ENCODE measurements at regions not wholly inside any gene's neighbourhood (a gene's known extent, or its start where the extent isn't known, plus 50 kb on each side); places are given as distances from the start of the nearest gene placed in this dataset.

DNA sequence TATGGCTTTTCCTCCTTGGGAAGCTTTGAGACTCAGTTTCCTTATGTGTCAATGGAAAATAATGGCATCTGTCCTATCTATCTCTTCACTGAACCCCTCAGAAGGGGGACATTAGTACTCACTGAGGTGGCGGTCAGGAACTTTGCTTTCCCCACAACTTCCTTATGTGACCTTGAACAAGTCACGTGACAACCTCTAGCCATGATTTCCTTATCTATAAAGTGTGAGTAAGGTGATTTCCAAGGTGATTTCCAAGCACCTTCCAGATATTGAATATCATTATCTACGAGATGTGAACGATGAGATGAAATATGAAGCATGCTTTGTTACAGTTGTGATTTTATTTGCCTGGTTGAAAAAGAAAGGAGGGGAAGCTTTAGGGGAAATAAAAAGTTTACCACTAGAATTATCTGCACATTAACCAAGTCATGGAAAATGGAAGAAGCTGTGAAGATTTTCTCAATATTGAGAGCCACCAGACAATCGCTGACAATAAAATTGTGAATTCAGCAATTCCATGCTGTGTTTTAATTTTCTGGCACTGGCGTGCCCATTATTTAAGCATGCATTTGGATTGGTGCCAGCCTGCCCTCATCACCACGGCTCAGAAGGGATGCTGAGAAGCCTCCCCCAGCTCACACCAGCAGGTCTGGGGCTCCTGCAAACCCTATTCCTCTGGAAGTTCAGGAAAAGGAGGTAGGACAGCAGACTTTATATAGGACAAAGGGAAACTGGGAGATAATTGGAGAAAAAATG is 255.3 kb downstream of the CD83 start:
- TF ChIP-seq, protein P1, sequence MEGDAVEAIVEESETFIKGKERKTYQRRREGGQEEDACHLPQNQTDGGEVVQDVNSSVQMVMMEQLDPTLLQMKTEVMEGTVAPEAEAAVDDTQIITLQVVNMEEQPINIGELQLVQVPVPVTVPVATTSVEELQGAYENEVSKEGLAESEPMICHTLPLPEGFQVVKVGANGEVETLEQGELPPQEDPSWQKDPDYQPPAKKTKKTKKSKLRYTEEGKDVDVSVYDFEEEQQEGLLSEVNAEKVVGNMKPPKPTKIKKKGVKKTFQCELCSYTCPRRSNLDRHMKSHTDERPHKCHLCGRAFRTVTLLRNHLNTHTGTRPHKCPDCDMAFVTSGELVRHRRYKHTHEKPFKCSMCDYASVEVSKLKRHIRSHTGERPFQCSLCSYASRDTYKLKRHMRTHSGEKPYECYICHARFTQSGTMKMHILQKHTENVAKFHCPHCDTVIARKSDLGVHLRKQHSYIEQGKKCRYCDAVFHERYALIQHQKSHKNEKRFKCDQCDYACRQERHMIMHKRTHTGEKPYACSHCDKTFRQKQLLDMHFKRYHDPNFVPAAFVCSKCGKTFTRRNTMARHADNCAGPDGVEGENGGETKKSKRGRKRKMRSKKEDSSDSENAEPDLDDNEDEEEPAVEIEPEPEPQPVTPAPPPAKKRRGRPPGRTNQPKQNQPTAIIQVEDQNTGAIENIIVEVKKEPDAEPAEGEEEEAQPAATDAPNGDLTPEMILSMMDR (IDR thresholded peaks at IDR 0.05; ENCODE audit: extremely low read depth, insufficient read depth, missing control alignments) = no peak
- in situ Hi-C loops (cut with MboI; ENCODE audit: low pct_unique_long_range_greater_than_20kb, low sequenced_read_pairs, unreplicated experiment) = no loop called here
- DNase-seq (ENCODE audit: low spot score) = no peak

DNA sequence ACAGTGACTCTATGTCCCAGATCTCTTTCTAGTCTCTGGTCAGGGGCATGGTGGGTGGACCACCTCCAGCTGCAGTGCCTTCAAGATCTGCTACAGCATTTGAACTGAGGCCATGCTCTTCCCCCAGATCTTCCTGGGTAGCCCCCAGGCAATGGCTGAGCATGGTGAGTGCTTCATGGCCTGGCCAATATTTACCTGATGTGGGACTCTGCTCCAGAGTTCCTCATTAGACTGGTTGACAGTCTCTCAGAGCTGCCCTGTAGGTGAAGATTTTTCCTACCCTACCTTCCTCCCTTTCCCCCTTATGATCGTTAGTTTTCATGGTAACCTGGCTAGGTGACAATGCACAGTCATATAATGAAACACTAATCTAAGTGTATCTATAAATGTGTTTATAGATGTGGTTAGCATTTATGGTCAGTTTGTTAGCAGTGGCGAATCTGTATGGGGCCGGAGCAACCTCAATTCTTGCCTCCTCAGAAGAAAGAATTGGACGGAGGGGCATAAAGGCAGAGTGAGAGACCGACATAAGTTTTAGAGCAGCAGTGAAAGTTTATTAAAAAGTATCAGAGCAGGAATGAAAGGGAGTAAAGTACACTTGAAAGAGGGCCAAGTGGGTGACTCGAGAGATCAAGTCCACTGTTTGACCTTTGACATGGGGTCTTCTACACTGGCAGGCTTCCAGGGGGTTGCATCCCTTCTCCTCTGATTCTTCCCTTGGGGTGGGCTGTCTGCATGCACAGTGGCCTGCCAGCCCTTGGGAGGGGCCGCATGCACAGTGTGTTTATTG is 256.3 kb downstream of the CD83 start:
- TF ChIP-seq, protein P1 (IDR thresholded peaks at IDR 0.05; ENCODE audit: extremely low read depth, insufficient read depth, missing control alignments) = no peak
- DNase-seq (ENCODE audit: low spot score) = no peak
- in situ Hi-C loops (cut with MboI; ENCODE audit: low pct_unique_long_range_greater_than_20kb, low sequenced_read_pairs, unreplicated experiment) = no loop called here

DNA sequence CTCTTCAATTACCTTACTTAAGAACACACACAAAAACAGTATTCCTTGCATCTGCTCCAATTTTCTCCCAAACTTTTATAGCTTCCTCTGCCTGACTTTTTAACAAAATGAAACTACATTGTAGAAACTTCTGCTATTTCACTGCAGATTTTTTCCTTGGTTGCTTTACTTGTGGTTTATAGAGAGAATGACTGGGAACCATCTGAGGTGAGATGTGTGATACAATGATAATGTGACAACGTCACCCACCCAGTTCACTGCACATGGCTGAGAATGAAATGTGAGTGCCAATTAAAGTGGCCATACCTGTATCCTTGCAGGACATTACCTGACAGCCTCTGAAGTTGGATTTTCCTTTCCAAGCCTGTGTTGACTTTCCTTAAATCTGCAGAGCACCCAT is 258.4 kb downstream of the CD83 start:
- in situ Hi-C loops (cut with MboI; ENCODE audit: low pct_unique_long_range_greater_than_20kb, low sequenced_read_pairs, unreplicated experiment) = no loop called here
- DNase-seq (ENCODE audit: low spot score) = no peak
- TF ChIP-seq, protein P1 (IDR thresholded peaks at IDR 0.05; ENCODE audit: extremely low read depth, insufficient read depth, missing control alignments) = no peak

DNA sequence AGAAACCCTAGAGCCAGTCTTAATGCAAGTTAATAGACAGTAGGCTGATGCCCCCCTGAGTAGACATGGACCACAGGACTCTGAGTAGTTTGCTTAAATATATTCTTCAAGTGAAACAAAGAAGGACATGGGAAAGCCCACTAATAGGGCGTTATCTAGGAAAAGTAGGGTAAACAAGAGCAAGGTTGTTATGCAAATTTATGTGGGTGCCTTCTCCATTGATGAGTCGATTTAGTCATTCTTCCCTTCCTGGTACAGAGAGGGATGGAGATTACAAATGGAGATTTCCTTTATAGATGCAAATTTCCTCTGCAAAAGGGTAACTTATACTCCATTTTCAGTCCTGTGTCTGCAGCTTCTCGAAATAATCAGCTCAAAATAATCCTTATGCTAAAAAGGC is 262.0 kb downstream of the CD83 start:
- DNase-seq (ENCODE audit: low spot score) = no peak
- in situ Hi-C loops (cut with MboI; ENCODE audit: low pct_unique_long_range_greater_than_20kb, low sequenced_read_pairs, unreplicated experiment) = no loop called here
- TF ChIP-seq, protein P1 (IDR thresholded peaks at IDR 0.05; ENCODE audit: extremely low read depth, insufficient read depth, missing control alignments) = no peak

DNA sequence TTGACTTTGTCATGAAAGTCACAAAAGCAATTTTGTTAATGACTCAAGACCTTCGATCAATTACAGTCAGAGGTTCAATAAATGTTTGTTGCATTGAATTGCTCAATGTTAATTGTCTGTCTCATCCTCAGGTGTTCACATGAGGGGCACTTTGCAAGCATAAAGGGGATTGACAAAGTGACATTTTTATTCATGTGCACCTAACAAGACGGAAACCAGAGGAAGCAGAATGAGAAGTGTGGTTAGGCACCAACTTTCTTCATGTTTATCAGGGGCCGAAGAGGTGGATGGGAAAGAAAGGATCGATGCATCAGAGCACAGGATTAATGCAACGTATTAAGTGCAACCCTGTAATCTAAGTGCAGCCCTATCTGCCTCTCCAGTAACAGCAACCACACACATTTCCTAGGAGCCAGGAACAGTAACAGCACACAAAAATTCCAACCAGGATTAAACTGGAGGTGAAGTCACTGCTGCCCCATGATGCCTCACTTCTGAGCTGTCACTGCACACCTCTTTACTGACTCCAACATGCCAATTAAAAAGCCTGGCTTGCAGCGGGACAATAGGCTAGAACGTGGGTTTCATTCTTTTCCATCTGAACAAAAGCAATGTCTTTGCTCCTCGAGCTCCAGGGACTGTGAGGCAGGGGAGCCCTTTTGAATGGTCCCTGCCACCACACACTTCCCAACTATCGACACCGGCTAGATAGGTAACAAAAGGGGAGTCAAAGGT is 262.7 kb downstream of the CD83 start:
- in situ Hi-C loops (cut with MboI; ENCODE audit: low pct_unique_long_range_greater_than_20kb, low sequenced_read_pairs, unreplicated experiment) = no loop called here
- TF ChIP-seq, protein P1 (IDR thresholded peaks at IDR 0.05; ENCODE audit: extremely low read depth, insufficient read depth, missing control alignments) = no peak
- no peak for DNase-seq (ENCODE audit: low spot score)

Data from GM13977 (cell line).